IPS-20b (cell line): ENCODE measurements at regions not wholly inside any gene's neighbourhood (a gene's known extent, or its start where the extent isn't known, plus 50 kb on each side); places are given as distances from the start of the nearest gene placed in this dataset.
"Not testable (repeated sequence)": the region's sequence is repeated elsewhere in the genome, so short reads cannot be mapped to it uniquely, and the experiment has no call there.

ENCODE experiments used
- H3K27ac ChIP-seq: one replicate; pipeline ENCODE4 v1.5.1; 2013; ENCODE audit warnings: low read length
- H3K27me3 ChIP-seq: 2 replicates; pipeline ENCODE4 v1.6.1; 2013; ENCODE audit warnings: mild to moderate bottlenecking, low read length, inconsistent platforms; ENCODE audit not compliant: insufficient read depth
- H3K36me3 ChIP-seq: 2 replicates; pipeline ENCODE4 v1.6.1; 2013; ENCODE audit warnings: low read depth, mild to moderate bottlenecking, inconsistent platforms, low read length, moderate library complexity; ENCODE audit not compliant: insufficient read depth
- H3K4me1 ChIP-seq: 2 replicates; pipeline ENCODE4 v1.6.1; 2013; ENCODE audit warnings: mild to moderate bottlenecking, control low read depth, inconsistent platforms, low read length, moderate library complexity; ENCODE audit not compliant: insufficient read depth
- H3K4me3 ChIP-seq: 2 replicates; pipeline ENCODE4 v1.5.1; 2013; ENCODE audit warnings: mild to moderate bottlenecking, low read length, inconsistent platforms
- H3K9ac ChIP-seq: 2 replicates; pipeline ENCODE4 v1.6.1; 2013; ENCODE audit warnings: low read depth, mild to moderate bottlenecking, inconsistent platforms, low read length, moderate library complexity
- H3K9me3 ChIP-seq: 2 replicates; pipeline ENCODE4 v1.6.1; 2013; ENCODE audit warnings: mild to moderate bottlenecking, low read depth, low read length, inconsistent platforms; ENCODE audit not compliant: insufficient read depth

DNA sequence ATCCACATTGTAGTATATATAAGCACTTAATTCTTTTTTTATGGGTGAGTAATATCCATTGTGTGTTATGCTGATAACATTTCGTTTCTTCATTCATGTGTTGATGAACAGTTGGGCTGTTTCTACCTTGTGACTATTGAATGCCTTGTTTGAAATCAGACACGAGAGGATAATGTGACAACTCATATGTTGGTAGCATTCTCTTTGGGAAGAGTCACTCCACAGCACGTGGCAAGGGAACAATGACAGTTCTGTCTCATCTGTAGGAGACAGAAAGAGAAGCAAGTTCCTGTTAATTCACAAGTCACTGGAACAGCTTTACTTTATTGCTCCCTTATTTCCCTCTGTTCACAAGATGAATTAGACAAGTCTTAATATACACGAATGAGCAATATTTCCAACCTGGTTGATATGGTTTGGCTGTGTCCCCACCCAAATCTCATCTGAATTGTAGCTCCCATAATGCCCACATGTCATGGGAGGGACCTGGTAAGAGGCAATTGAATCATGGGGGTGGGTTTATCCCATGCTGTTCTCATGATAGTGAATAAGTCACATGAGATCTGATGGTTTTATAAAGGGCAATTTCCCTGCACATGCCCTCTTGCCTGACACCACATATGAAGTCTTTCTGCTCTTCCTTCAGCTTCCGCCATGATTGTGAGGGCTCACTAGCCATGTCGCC is 125.3 kb downstream of the SEC23IP start:
- Histone ChIP-seq H3K9me3 (no peaks in the 10 kb centered on the region), H3K9ac (no peak overlapping the region), H3K4me1 (no peaks in the 10 kb centered on the region), H3K36me3 (no peaks in the 10 kb centered on the region), H3K27ac (no peak overlapping the region), H3K4me3 (no peak overlapping the region), H3K27me3 (no peaks in the 10 kb centered on the region)

DNA sequence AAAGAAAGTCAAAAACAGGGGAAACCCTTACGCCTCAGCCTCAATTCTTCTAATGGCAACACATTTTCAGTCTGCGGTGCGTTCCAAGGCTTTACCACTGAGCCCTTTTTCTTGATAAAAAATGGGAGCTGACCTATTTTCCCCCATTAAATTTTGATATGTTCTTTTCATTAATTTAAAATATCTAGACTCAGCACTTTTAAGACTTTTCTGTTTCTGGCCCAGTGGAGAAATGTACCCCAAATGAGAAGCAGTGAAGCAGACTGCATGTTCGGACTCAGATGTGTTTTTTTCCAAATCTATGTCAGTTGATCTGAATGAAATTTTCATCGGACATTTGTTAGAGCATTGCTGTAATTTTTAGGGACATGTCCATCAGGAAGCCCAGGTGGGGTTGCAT is 126.2 kb downstream of the SEC23IP start:
- no peaks in the 10 kb centered on the region for H3K36me3 ChIP-seq
- no peak overlapping the region for H3K9ac ChIP-seq
- no peaks in the 10 kb centered on the region for H3K4me1 ChIP-seq
- no peaks in the 10 kb centered on the region for H3K27me3 ChIP-seq
- H3K9me3 ChIP-seq: no peaks in the 10 kb centered on the region
- no peak overlapping the region for H3K4me3 ChIP-seq
- H3K27ac ChIP-seq: no peak overlapping the region

GRCh38 chr10:120019568-120019967 is 127.0 kb downstream of the SEC23IP start:
- H3K4me1 ChIP-seq: no peaks in the 10 kb centered on the region
- no peak overlapping the region for H3K4me3 ChIP-seq
- no peaks in the 10 kb centered on the region for H3K9me3 ChIP-seq
- no peaks in the 10 kb centered on the region for H3K36me3 ChIP-seq
- no peak overlapping the region for H3K9ac ChIP-seq
- H3K27ac ChIP-seq: no peak overlapping the region
- H3K27me3 ChIP-seq: no peaks in the 10 kb centered on the region

DNA sequence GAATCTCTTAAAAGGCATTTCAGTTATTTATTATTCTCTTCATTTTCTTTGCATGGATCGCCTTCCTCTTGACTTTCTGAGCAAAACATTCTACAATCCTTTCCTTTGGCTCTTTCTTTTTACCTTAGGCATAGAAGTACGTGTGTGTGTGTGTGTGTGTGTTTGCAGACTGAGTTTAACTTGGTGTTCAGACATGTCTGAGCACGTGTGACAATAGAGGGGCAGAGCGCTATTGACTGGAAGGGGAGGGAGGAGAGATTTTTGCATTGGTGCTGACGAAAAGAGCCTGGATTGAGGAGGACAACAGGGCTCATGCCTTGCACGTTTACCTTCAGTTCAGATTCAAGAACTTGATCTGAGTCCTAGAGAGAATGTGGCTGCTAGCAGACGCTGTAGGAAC is 129.8 kb downstream of the SEC23IP start:
- Histone ChIP-seq H3K27me3 (no peaks in the 10 kb centered on the region), H3K9ac (no peak overlapping the region), H3K36me3 (no peaks in the 10 kb centered on the region)

GRCh38 chr10:120034236-120034635 is 141.7 kb downstream of the SEC23IP start:
- no peak overlapping the region for H3K9ac ChIP-seq
- peaks cover 5% of the 10 kb centered on the region; the same call in 1 of the 2 replicates for H3K4me1 ChIP-seq
- H3K27ac ChIP-seq: no peak overlapping the region
- H3K9me3 ChIP-seq: no peaks in the 10 kb centered on the region
- H3K27me3 ChIP-seq: no peaks in the 10 kb centered on the region
- no peak overlapping the region for H3K4me3 ChIP-seq
- no peaks in the 10 kb centered on the region for H3K36me3 ChIP-seq

More for the DNA sequence above, 129.8 kb downstream of the SEC23IP start:
- H3K4me1 ChIP-seq: no peaks in the 10 kb centered on the region
- no peak overlapping the region for H3K27ac ChIP-seq
- no peaks in the 10 kb centered on the region for H3K9me3 ChIP-seq
- no peak overlapping the region for H3K4me3 ChIP-seq

GRCh38 chr10:120039046-120039445 is 146.5 kb downstream of the SEC23IP start:
- Histone ChIP-seq H3K27me3 (no peaks in the 10 kb centered on the region), H3K9ac (no peak overlapping the region), H3K27ac (no peak overlapping the region), H3K36me3 (no peaks in the 10 kb centered on the region), H3K4me3 (no peak overlapping the region), H3K9me3 (no peaks in the 10 kb centered on the region), H3K4me1 (peaks cover 5% of the 10 kb centered on the region; the same call in 1 of the 2 replicates)

- Histone ChIP-seq H3K27me3 (no peaks in the 10 kb centered on the region), H3K4me3 (no peak overlapping the region), H3K27ac (no peak overlapping the region), H3K9me3 (no peaks in the 10 kb centered on the region), H3K36me3 (no peaks in the 10 kb centered on the region), H3K9ac (no peak overlapping the region), H3K4me1 (peaks cover 5% of the 10 kb centered on the region; the same call in 1 of the 2 replicates)
Measured at GRCh38 chr10:120039826-120040225, 147.3 kb downstream of the SEC23IP start.

- Histone ChIP-seq H3K27ac (no peak overlapping the region), H3K4me1 (peaks cover 5% of the 10 kb centered on the region; the same call in 1 of the 2 replicates), H3K36me3 (no peaks in the 10 kb centered on the region), H3K4me3 (no peak overlapping the region), H3K27me3 (no peaks in the 10 kb centered on the region), H3K9ac (no peak overlapping the region), H3K9me3 (no peaks in the 10 kb centered on the region)
Measured at GRCh38 chr10:120041807-120042559, 149.5 kb downstream of the SEC23IP start.

- no peak overlapping the region for H3K27ac ChIP-seq
- no peak overlapping the region for H3K9ac ChIP-seq
- no peaks in the 10 kb centered on the region for H3K36me3 ChIP-seq
- H3K27me3 ChIP-seq: no peaks in the 10 kb centered on the region
- H3K4me3 ChIP-seq: no peak overlapping the region
- H3K4me1 ChIP-seq: peaks cover 5% of the 10 kb centered on the region; the same call in 1 of the 2 replicates
- H3K9me3 ChIP-seq: no peaks in the 10 kb centered on the region
Measured at GRCh38 chr10:120042705-120043104, 150.2 kb downstream of the SEC23IP start.

GRCh38 chr10:120047373-120047772 is 154.8 kb downstream of the SEC23IP start:
- H3K27ac ChIP-seq, H3K9me3 ChIP-seq, H3K4me3 ChIP-seq, H3K4me1 ChIP-seq, H3K36me3 ChIP-seq, H3K9ac ChIP-seq, H3K27me3 ChIP-seq: not testable (repeated sequence)

GRCh38 chr10:120047926-120048325 is 155.4 kb downstream of the SEC23IP start:
- H3K4me1 ChIP-seq: peaks cover 4% of the 10 kb centered on the region; the same call in 1 of the 2 replicates
- H3K9me3 ChIP-seq: no peaks in the 10 kb centered on the region
- no peak overlapping the region for H3K27ac ChIP-seq
- no peaks in the 10 kb centered on the region for H3K36me3 ChIP-seq
- H3K9ac ChIP-seq: no peak overlapping the region
- H3K27me3 ChIP-seq: no peaks in the 10 kb centered on the region
- H3K4me3 ChIP-seq: no peak overlapping the region

DNA sequence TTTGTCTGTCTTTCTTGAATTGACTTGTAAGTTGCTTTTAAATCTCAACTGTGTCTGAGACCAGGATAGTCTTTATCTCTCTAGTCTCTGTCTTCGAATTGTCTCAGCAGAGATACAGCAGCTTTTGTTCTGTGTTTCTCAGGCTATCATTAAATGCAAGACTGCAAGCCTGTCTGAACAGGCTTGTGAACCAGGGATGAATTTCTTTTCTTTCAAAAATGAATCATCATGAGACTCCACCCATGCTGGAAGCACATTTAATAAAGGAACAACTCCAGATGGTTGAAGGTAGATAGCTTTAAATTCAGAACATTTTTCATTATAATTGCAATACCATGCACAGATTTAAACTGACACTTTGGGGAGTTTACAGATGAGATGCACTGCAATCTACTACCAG is 155.9 kb downstream of the SEC23IP start:
- H3K9me3 ChIP-seq: no peaks in the 10 kb centered on the region
- no peak overlapping the region for H3K4me3 ChIP-seq
- H3K4me1 ChIP-seq: peaks cover 4% of the 10 kb centered on the region; the same call in 1 of the 2 replicates
- no peaks in the 10 kb centered on the region for H3K27me3 ChIP-seq
- H3K9ac ChIP-seq: no peak overlapping the region
- H3K36me3 ChIP-seq: no peaks in the 10 kb centered on the region
- no peak overlapping the region for H3K27ac ChIP-seq
